MM.1S (cell line): ENCODE measurements at regions not wholly inside any gene's neighbourhood (a gene's known extent, or its start where the extent isn't known, plus 50 kb on each side); places are given as distances from the start of the nearest gene placed in this dataset.
"Not testable (repeated sequence)": the region's sequence is repeated elsewhere in the genome, so short reads cannot be mapped to it uniquely, and the experiment has no call there.

Source experiments
- DNase-seq: peaks from one replicate; pipeline ENCODE4 v3.0.0-alpha.2; 2015
- H2AFZ ChIP-seq: fragments of 300-600 bp; sonication (generic); 2 replicates; pipeline ENCODE4 v1.6.0; 2016; ENCODE audit warnings: antibody characterized with exemption, low read length
- H3F3A ChIP-seq: fragments of 300-600 bp; sonication (generic); 2 replicates; pipeline ENCODE4 v1.6.1; 2016; ENCODE audit warnings: mild to moderate bottlenecking, antibody characterized with exemption, low read length, moderate library complexity, mixed read lengths; ENCODE audit not compliant: insufficient read depth
- H3K27ac ChIP-seq: fragments of 300-600 bp; sonication (generic); 2 replicates; pipeline ENCODE4 v1.5.1; 2016; ENCODE audit warnings: mild to moderate bottlenecking, low read length
- H3K27me3 ChIP-seq: fragments of 300-600 bp; sonication (generic); replicated peaks from 2 replicates; pipeline ENCODE4 v1.6.0; 2016; ENCODE audit warnings: low read length; ENCODE audit not compliant: insufficient read depth
- H3K36me3 ChIP-seq: fragments of 300-600 bp; sonication (generic); replicated peaks from 2 replicates; pipeline ENCODE4 v1.6.1; 2016; ENCODE audit warnings: mild to moderate bottlenecking, low read length, mixed read lengths; ENCODE audit not compliant: insufficient read depth
- H3K4me1 ChIP-seq: fragments of 300-600 bp; sonication (generic); 2 replicates; pipeline ENCODE4 v1.6.1; 2016; ENCODE audit warnings: low read length, mixed read lengths
- H3K4me2 ChIP-seq: fragments of 300-600 bp; sonication (generic); 2 replicates; pipeline ENCODE4 v1.6.0; 2016; ENCODE audit warnings: low read depth, low read length
- H3K4me3 ChIP-seq: fragments of 300-600 bp; sonication (generic); 2 replicates; pipeline ENCODE4 v1.5.1; 2016; ENCODE audit warnings: low read length, mixed read lengths
- H3K79me2 ChIP-seq: fragments of 300-600 bp; sonication (generic); 2 replicates; pipeline ENCODE4 v1.6.1; 2016; ENCODE audit warnings: mixed run types, low read length, mixed read lengths
- H3K9ac ChIP-seq: fragments of 300-600 bp; sonication (generic); 2 replicates; pipeline ENCODE4 v1.6.1; 2016; ENCODE audit warnings: low read length, mixed read lengths
- H3K9me2 ChIP-seq: fragments of 300-600 bp; sonication (generic); replicated peaks from 2 replicates; pipeline ENCODE4 v1.6.1; 2016; ENCODE audit warnings: mild to moderate bottlenecking, low read length, mixed read lengths; ENCODE audit not compliant: insufficient read depth
- H3K9me3 ChIP-seq: fragments of 300-600 bp; sonication (generic); replicated peaks from 2 replicates; pipeline ENCODE4 v1.6.1; 2016; ENCODE audit warnings: mild to moderate bottlenecking, low read length, mixed read lengths; ENCODE audit not compliant: insufficient read depth
- H4K20me1 ChIP-seq: fragments of 300-600 bp; sonication (generic); 2 replicates; pipeline ENCODE4 v1.6.1; 2016; ENCODE audit warnings: mild to moderate bottlenecking, low read length, moderate library complexity, mixed read lengths; ENCODE audit not compliant: insufficient read depth
- CTCF ChIP-seq: fragments of 300-600 bp; sonication (generic); IDR thresholded peaks from 2 replicates; pipeline ENCODE4 v1.5.1; 2016; ENCODE audit warnings: antibody characterized with exemption, low read length, mixed read lengths
- EZH2 ChIP-seq: fragments of 300-600 bp; sonication (generic); optimal IDR thresholded peaks from 2 replicates; pipeline ENCODE3; 2017; ENCODE audit warnings: low read depth, mild to moderate bottlenecking, antibody characterized with exemption, low read length, mixed read lengths
- EZH2phosphoT487 ChIP-seq: fragments of 300-600 bp; sonication (generic); IDR thresholded peaks from 2 replicates; pipeline ENCODE4 v1.6.1; 2018; ENCODE audit warnings: antibody characterized with exemption, low read length

GRCh38 chrX:3540105-3540504, 173.3 kb downstream of the PRKX start:
- Histone ChIP-seq H3K27ac (no peak overlapping the region), H3K9me3 (no peaks in the 10 kb centered on the region), H3K4me2 (no peak overlapping the region), H3K79me2 (no peaks in the 10 kb centered on the region), H3K9me2 (no peaks in the 10 kb centered on the region), H3K36me3 (no peaks in the 10 kb centered on the region), H4K20me1 (no peaks in the 10 kb centered on the region), H2AFZ (no peak overlapping the region), H3F3A (no peaks in the 10 kb centered on the region), H3K27me3 (no peaks in the 10 kb centered on the region), H3K4me1 (no peaks in the 10 kb centered on the region), H3K9ac (no peak overlapping the region), H3K4me3 (no peak overlapping the region)
- no peak for TF ChIP-seq CTCF
- no peak for TF ChIP-seq EZH2
- TF ChIP-seq EZH2phosphoT487: no peak
- DNase-seq: no peak

DNA sequence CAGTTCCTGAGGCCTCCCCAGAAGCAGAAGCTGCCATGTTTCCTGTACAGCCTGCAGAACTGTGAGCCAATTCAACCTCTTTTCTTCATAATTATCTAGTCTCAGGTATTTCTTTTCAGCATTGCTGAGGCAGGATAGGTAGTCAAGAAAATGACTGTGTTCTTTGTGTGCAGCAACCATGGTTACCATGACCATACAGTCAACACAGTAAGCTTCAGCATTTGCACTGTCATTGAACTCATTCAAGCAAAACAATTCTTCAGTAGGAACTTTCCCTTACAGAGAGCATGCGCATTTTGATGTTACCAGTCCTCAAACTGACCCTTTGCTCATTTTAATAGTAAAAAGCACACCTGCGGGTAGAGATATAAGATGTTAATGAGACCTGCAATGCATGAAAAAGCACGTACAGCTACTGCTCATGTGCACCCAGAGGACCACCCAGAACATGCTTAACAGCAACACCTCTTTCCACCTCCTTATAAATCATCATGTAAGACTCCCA, 180.8 kb downstream of the PRKX start:
- no peak overlapping the region for H3K27ac ChIP-seq
- no peaks in the 10 kb centered on the region for H3K9me3 ChIP-seq
- no peak for TF ChIP-seq CTCF
- TF ChIP-seq EZH2: no peak
- TF ChIP-seq EZH2phosphoT487: no peak
- no peaks in the 10 kb centered on the region for H4K20me1 ChIP-seq
- no peaks in the 10 kb centered on the region for H3K9me2 ChIP-seq
- no peaks in the 10 kb centered on the region for H3K27me3 ChIP-seq
- no peak overlapping the region for H3K4me2 ChIP-seq
- no peaks in the 10 kb centered on the region for H3K79me2 ChIP-seq
- no peak overlapping the region for H2AFZ ChIP-seq
- no peak overlapping the region for H3K9ac ChIP-seq
- H3F3A ChIP-seq: no peaks in the 10 kb centered on the region
- H3K4me1 ChIP-seq: no peaks in the 10 kb centered on the region
- no peaks in the 10 kb centered on the region for H3K36me3 ChIP-seq
- H3K4me3 ChIP-seq: no peak overlapping the region
- DNase-seq: no peak

- H3K4me2 ChIP-seq, H3K36me3 ChIP-seq, DNase-seq: not testable (repeated sequence)
Observed at GRCh38 chrX:3531435-3531834, 182.0 kb downstream of the PRKX start.

DNA sequence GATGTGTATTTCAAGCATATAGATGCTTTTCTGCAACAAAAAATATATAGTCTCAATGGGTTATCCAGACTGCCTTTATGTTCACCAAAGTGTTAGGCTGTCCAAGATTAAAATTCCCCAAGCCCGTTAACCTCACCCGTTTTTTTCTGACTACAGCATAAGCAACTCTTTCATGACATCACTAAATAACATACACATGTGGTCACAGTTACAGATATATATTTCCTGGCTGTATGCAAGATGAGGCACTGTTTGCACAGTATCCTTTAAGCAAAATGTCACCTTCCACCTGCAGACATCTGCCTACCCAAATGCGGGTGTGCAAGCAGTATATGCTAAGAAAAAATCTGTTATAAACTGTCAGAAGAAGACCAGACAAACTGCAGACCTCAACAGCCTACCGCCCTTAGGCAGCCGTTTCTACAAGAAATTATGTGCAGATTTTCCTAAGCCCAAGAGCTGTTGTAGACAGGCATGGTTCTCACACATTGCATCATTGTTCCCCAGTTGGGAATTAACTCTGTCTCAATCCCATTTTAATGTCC, 183.1 kb upstream of the MXRA5 start:
- no peaks in the 10 kb centered on the region for H4K20me1 ChIP-seq
- H3K4me3 ChIP-seq: no peak overlapping the region
- TF ChIP-seq EZH2phosphoT487 (no peak), EZH2 (no peak), CTCF (no peak)
- no peaks in the 10 kb centered on the region for H3K27me3 ChIP-seq
- no peak overlapping the region for H3K27ac ChIP-seq
- no peaks in the 10 kb centered on the region for H3K9me2 ChIP-seq
- H2AFZ ChIP-seq: no peak overlapping the region
- H3K4me1 ChIP-seq: no peaks in the 10 kb centered on the region
- H3K9ac ChIP-seq: no peak overlapping the region
- no peaks in the 10 kb centered on the region for H3K36me3 ChIP-seq
- H3K79me2 ChIP-seq: no peaks in the 10 kb centered on the region
- H3F3A ChIP-seq: no peaks in the 10 kb centered on the region
- H3K4me2 ChIP-seq: no peak overlapping the region
- no peaks in the 10 kb centered on the region for H3K9me3 ChIP-seq
- DNase-seq: no peak

More at GRCh38 chrX:3531435-3531834, 182.0 kb downstream of the PRKX start:
- not testable (repeated sequence) for H3K9ac ChIP-seq, H3K9me3 ChIP-seq, H2AFZ ChIP-seq, H3K9me2 ChIP-seq, H3F3A ChIP-seq, H3K27me3 ChIP-seq, H3K4me3 ChIP-seq, H3K27ac ChIP-seq, H3K4me1 ChIP-seq, H3K79me2 ChIP-seq, H4K20me1 ChIP-seq
